Breast epithelium (tissue), 3 donors: ENCODE measurements at regions not wholly inside any gene's neighbourhood (a gene's known extent, or its start where the extent isn't known, plus 50 kb on each side); places are given as distances from the start of the nearest gene placed in this dataset.
A peak's percentile ranks its signal among the peaks of the same experiment; 100 is the strongest.

ENCODE experiments used
- CTCF ChIP-seq, 3 donors: fragments of 450-650 bp; IDR thresholded peaks; one replicate each; pipeline ENCODE4 v1.5.1; 2016 to 2017; ENCODE audit warnings: antibody characterized with exemption in 3 of 3, mild to moderate bottlenecking in 3 of 3, moderate library complexity in 3 of 3
- POLR2A ChIP-seq: fragments of 450-650 bp; IDR thresholded peaks from one replicate; pipeline ENCODE4 v1.6.1; 2016; ENCODE audit warnings: antibody characterized with exemption, mild to moderate bottlenecking, moderate library complexity

GRCh38 chr13:73708393-73708985 is 425.7 kb downstream of the KLF12 start:
- TF ChIP-seq CTCF (IDR thresholded peaks at IDR 0.05) = peak; percentile 44 to 79 (median 77)
- TF ChIP-seq POLR2A = no peak
